ENCODE measurements at regions not wholly inside any gene's neighbourhood (a gene's known extent, or its start where the extent isn't known, plus 50 kb on each side); places are given as distances from the start of the nearest gene placed in this dataset.

DNA sequence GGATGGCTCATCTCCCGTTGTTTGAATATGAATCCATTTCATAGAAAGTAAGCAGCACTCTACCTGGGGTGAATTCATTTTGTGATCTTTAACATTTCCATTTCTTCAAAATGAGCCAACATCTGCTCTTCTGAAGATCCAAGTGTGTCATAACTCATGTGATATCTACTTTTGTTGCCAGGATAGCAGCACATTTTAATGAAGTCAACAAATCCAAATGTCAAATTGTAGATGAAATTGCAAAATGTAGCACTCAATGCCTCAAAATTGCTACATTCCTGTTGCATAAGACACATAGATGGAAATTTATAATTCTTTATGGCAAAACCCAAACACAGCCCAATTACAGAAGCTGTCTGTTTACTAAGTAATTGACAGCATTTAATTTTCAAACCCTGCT lies 360.7 kb downstream of the TMX3 start:
- TF ChIP-seq, protein P1, sequence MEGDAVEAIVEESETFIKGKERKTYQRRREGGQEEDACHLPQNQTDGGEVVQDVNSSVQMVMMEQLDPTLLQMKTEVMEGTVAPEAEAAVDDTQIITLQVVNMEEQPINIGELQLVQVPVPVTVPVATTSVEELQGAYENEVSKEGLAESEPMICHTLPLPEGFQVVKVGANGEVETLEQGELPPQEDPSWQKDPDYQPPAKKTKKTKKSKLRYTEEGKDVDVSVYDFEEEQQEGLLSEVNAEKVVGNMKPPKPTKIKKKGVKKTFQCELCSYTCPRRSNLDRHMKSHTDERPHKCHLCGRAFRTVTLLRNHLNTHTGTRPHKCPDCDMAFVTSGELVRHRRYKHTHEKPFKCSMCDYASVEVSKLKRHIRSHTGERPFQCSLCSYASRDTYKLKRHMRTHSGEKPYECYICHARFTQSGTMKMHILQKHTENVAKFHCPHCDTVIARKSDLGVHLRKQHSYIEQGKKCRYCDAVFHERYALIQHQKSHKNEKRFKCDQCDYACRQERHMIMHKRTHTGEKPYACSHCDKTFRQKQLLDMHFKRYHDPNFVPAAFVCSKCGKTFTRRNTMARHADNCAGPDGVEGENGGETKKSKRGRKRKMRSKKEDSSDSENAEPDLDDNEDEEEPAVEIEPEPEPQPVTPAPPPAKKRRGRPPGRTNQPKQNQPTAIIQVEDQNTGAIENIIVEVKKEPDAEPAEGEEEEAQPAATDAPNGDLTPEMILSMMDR (IDR thresholded peaks at IDR 0.05): no peak
- TF ChIP-seq EP300 (IDR thresholded peaks at IDR 0.05): no peak

Measured in ovary (tissue), 3 donors.